ENCODE measurements at regions not wholly inside any gene's neighbourhood (a gene's known extent, or its start where the extent isn't known, plus 50 kb on each side); places are given as distances from the start of the nearest gene placed in this dataset.

- ATAC-seq (ENCODE audit: low FRiP score) (no peak), DNase-seq (ENCODE audit: low spot score) (no peak)
- no peak for TF ChIP-seq CTCF (IDR thresholded peaks at IDR 0.05)
Observed at GRCh38 chrX:5390376-5390775, 838.3 kb downstream of the NLGN4X start.

DNA sequence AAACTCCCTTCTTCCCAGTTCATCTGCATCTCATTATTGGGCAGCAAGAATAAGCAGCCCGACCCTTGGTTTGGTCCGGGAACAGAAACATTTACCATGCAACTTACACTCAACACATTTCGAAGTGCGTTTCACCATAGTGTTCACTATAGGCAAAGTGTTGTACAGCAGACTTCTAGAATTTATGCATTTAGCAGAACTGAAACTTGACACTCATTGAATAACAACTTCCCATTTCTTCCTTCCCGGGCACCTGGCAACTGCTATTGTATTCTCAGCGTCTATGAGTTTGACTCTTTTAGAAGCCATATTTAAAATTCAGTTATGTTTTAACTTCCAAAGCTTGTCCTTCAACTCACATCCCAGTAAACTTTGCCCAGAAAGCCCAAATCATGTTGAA lies 840.6 kb downstream of the NLGN4X start:
- no peak for TF ChIP-seq CTCF (IDR thresholded peaks at IDR 0.05)
- DNase-seq (ENCODE audit: low spot score) = no peak
- no peak for ATAC-seq (ENCODE audit: low FRiP score)

DNA sequence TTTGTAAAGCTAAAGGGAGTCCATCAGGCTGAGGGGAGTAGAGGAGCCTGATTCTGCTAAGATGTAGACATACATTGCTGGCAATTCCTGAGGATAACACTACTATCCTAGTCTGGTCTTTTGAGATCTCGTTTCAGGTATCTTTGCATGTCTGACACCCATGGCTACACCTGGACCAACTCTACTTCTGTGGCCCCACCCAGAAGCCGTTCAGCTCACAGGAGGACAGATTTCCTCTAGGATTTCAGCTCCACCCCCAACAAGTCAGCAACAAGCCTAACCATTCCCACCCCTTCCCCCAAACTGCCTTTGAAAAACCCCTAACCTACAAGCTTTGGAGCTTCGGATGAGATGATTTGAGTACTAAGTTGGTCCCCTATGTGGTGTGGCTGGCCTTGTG lies 848.2 kb downstream of the NLGN4X start:
- no peak for TF ChIP-seq CTCF (IDR thresholded peaks at IDR 0.05)

GRCh38 chrX:5341902-5342301 lies 886.8 kb downstream of the NLGN4X start:
- no peak for TF ChIP-seq CTCF (IDR thresholded peaks at IDR 0.05)
- ATAC-seq (ENCODE audit: low FRiP score) (no peak), DNase-seq (ENCODE audit: low spot score) (no peak)

More for the DNA sequence above, 848.2 kb downstream of the NLGN4X start:
- no peak for DNase-seq (ENCODE audit: low spot score)
- ATAC-seq (ENCODE audit: low FRiP score) = no peak

- no peak for TF ChIP-seq CTCF (IDR thresholded peaks at IDR 0.05)
- no peak for ATAC-seq (ENCODE audit: low FRiP score)
- DNase-seq (ENCODE audit: low spot score) = no peak
Observed at GRCh38 chrX:5337160-5337559, 891.5 kb downstream of the NLGN4X start.

DNA sequence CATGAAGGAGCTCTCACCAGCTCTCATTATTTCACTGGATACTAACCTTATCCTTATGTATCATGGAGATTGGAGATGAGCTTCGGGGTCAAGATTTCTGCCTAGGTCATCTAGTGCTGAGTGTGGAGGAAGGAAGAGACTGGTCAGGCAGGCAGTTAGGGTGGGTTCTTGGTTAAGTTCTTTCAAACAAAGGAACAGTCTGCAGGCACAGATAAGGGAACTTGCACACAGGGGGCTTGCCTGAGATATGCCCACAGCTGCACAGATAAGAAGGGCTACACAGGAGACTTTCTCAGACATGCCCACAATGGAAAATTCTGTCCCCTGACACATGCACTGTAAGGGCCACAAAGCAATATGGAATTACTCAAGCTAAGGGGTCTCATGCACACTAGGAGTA lies 904.1 kb downstream of the NLGN4X start:
- no peak for ATAC-seq (ENCODE audit: low FRiP score)
- DNase-seq (ENCODE audit: low spot score) = no peak
- TF ChIP-seq CTCF (IDR thresholded peaks at IDR 0.05) = no peak

GRCh38 chrX:5314148-5314547 lies 914.5 kb downstream of the NLGN4X start:
- no peak for DNase-seq (ENCODE audit: low spot score)
- no peak for ATAC-seq (ENCODE audit: low FRiP score)
- TF ChIP-seq CTCF (IDR thresholded peaks at IDR 0.05) = no peak
